ENCODE measurements at regions not wholly inside any gene's neighbourhood (a gene's known extent, or its start where the extent isn't known, plus 50 kb on each side); places are given as distances from the start of the nearest gene placed in this dataset.

DNA sequence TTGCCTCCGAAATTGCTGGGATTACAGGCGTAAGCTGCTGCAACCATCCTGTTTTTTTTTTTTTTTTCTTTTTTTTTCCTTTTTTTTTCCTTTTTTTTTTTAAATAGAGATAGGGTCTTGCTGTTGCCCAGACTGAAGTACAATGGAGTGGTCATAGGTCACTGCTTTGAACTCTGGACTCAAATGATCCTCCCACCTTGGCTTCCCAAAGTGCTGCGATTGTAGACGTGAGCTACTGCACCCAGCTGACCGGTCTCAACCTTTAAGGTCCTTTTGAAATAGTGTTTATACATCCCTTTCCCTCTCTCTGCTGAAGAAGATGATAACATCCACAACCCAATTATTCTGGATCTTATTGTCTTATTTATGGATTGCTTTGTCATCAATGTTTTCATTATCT lies 548.7 kb downstream of the GBA3 start:
- no peak for DNase-seq

DNA sequence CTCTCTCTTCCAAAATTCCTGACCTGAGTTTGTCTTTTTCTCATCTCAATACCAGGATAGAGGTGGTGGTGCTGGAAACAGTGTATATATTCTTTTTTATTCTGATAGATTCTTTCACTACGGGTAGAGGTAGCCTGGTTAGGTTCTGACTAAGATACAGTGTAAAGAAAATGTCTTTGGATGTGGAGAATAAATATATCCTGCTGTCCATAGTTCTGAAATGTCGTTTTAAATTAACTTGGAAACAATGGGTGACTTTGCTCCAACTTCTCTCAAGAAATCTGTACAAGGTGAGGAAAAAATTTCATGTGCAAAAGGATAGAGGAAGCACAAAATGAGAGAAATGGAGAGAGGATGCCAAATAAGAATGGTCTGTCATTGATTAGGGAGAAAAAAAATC lies 546.1 kb downstream of the GBA3 start:
- no peak for DNase-seq

DNA sequence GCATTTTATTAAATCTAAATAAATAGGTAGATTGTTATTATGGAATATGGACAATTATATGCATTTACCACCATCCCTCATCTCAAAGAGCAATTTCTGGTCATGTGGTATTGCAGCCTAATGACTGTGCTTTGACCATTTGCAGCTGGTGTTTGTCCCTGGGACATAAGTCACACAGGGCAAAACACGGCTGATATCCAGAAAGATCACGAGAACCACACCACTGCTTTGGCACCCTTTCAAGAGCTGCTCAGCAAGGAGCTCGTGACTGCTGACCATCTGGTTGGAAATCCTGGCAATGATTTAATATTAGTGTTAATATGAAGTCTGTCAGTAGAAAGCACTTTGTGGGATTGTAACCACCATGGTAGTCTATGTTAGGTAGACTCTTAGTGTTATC lies 545.0 kb downstream of the GBA3 start:
- DNase-seq, result no peak

DNA sequence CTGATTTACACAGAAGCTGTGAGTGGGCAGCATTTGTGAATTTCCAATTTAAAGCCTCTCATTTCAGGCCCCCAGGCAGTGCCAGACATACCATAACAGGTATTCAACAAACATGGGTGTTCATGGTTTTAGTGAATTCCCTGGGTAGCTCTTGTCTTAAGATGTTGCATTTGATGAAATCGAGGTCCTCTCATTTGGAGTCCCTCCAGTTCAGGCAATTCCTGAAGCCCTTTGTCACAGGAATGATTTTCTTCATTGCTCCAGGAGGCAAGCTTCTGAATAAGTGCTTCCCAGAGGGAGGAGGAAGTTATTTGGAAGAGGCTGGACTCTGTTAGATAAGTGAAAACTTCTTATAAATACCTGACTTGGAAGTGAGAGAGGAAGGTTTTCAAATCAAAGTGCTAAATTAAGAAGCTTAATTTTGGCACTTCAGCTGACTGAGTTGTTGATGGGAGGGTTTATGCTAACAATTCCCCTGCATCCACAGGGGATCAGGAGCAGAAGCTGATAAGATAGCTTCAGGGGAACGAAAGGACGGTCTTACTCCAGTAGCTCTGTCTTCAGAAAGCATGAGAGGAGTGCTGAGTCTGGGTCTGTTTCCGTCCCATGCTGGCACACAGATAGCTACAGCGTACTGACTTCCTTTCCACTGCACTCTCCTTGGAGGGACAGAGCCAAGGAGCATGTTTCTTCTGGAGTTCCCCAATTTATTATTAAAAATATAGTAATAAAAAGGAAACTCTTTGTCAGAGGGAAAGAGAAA lies 543.1 kb downstream of the GBA3 start:
- DNase-seq, result peak; percentile 4

DNA sequence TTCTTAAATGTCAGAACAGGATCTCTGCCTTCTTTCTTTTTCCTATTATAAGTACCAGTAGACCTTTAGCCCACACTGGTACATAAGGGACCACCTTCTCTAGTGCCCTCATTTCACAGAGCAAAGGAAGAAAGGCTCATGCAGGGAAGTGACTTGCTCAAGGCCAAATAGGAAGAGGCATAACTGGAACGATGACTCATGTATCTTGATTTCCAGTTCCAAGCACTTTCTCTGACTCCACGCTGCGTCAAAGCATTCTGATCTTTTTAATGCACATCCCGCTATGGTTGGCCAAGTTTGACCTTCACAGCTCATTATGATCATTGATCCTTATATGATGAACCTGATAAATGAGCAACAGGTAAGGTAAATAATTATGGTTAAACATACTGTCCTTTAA lies 542.0 kb downstream of the GBA3 start:
- no peak for DNase-seq

DNA sequence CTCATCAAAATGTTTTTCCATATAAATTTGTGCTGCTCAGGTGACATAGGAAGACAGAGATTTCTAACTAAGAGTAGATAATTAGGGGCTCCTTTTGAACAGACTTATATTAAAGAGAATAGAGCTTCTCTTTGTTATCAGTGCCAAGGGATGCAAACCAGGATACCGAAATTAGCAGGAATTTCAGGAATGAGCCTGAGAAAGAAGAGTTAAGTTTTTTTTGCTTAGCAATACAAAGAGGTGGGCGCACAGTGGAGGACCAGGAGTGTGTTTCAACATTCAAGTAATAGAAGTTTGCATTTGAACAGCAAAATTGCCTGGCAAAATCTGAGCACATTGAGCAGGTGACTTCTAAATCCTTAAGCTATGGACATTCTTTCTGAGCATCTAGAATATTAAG lies 541.3 kb downstream of the GBA3 start:
- DNase-seq, result no peak

DNA sequence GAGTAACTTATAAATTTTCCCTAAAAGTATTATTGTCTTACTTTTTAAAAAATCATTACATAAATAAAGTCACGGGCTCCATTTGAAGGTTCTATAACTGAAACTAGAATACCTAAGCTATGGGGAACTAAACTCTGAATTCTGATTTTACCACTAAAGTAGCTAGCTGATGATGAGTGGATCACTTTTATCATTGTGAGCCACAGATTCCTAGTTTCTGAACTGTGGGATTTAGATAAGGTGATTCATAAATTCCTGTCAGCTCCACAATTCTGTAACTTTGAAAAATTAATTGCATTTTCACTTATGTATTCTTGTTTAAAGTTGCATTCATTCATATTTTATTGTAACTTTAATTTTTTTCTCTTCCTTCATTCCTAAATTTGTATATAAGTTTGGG lies 540.9 kb downstream of the GBA3 start:
- DNase-seq, result no peak

DNA sequence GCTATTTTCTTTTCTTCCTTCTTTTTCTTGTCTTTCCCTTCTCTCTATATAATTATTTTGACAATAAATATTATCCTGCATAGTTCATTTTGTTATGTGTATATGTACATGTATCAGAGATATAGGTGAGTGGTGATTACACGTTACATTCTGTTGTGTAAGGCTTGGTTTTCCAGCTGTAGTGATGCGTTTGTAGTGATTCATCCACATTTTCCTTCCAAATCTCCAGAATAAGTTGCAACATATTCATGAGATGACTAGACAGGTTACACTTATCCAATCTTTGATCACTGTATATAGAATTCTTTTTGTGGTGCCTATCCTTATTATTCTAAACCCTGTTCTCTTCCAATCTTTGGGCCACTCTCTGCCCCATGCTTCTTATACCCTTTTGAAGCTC lies 540.2 kb downstream of the GBA3 start:
- DNase-seq, result peak; percentile 14

DNA sequence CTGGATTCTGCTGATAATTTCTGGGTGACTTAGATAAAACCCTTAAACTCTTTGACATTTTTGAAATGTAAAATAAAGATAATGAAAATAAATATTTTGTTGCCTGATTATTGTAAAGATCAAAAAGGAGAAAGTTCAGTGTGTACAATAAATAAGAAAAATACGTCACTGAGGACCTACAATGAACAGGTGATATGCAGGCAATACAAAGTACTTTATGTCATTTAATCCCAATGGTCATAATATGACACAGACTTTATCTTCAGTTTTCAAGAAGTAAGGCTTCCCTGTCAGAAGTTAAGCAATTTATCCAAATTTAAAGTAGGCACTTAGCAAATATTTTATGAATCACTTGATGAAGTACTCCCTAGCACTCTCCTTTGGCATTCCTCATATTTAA lies 532.8 kb downstream of the GBA3 start:
- DNase-seq, result no peak

DNA sequence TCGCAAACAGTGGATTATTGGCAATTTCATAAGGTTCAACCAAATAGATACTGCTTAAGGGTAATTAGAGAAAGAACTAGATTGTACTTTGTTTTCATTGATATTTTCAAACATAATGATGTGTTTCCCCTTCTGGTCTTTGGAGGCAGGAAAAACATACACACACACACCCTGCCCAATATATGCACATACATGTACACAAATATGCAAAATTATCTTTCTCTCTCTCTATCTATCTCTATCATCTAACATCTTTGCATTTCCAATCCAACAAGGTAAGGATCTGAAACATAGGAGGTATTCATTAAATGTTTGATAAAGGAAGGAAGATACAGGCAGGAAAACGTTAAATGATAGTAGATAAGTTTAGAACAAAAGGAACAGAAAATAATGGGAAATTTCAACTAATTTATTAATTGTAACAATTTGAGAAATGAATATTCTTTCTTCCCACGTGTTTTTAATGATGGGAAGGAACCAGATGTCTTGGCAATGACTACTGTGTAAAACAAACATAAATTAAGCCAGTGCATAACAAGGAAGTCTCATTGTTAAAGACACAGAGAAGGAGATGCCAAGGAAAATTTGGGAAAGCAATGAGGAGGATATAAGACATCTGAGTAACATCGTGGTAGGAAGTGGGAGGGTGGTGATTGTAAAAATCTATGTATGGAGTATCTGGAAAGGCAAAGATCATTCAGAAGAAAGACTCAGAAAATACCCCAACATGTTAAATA lies 532.1 kb downstream of the GBA3 start:
- no peak for DNase-seq

DNA sequence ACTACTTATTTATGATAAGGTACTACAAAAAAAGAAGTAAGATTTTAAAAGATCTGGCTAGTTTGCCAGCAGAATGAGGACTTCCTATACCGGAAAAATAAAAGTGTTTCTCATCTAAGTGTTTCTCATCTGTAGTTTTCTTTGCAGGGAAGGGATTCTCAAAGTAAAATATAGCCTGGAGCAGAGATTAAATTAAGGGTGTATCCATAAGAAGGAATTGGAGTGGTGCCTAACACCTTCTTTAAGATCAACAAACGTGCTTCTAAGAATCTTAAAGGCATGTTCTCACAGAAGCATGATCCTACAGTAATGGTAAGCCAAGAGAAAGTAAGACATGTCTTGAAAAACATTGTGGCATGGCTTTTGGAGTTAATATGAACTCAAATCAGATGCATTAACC lies 528.2 kb downstream of the GBA3 start:
- DNase-seq, result no peak

DNA sequence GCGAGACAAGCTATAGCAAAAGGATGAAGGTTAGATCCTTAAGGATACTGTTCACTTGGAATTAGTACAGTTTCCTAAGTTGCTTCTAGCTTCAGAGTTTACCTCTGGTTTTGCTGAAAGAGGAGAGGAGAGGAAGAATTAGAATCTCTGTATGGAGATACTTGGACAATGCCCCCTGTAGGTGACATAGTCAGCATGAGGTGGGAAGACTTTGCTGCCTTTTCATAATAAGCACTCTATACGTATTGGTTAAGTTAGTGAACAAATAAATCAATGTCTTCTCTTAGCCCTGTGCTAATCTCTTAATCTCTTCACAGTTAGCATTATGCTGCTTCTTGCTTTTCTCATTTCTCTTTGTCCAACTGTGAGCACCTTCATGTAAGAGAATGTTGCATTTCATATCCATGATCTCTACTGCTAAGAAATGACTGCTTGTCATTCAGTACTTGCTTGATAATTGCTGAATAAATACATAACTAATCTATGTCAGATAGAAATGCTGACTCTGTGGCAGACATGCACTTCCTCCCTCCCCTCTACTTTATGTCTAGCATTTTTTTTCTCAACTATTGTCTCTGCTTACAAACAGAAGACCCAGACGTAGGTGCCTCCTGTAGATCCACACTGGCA lies 527.2 kb downstream of the GBA3 start:
- DNase-seq, result no peak

DNA sequence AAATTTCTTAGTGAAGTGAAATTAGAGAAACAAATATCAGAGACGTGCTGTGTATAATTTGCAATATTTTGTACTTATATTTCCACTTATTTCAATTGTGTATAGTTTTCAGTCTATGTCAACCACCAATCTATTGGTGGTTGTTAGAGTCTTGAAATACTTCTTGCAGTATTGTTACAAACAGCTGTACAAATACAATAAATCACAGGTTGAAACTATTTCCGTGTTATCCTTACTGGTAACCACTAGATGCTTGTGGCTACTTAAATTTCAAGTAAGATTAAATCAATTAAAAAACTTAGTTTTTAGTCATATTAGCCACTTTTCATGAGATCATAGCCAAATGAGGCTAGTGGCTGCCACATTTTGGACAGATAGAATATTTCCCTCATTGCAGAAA lies 520.5 kb downstream of the GBA3 start:
- no peak for DNase-seq

DNA sequence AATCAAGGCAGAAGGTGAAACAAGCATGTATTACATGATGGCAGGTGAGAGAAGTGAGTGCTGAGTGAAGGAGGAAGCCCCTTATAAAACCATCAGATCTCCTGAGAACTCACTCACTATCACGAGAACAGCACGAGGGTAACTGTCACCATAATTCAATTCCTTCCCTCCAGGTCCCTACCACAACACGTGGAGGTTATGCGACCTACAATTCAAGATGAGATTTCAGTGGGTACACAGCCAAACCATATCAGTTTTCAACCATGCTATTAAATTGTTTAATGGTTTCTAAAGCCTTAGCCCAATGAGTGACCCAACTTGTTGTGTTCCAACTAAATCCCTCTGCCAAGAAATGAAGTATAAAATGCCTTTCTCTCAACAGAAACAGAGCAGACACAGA lies 519.8 kb downstream of the GBA3 start:
- DNase-seq, result no peak

DNA sequence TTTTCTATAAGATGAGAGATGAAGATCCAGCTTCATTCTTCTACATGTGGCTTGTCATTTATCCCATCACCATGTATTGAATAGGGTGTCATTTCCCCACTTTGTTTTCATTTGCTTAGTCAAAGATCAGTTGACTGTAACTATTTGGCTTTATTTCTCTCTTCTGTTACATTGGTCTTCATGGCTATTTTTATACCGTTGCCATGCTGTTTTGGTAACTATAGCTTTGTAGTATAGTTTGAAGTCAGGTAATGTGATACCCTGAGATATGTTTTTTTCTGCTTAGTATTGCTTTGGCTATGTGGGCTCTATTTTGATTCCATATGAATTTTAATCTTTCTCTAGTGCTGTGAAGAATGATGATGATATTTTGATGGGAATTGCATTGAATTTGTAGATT lies 514.3 kb downstream of the GBA3 start:
- no peak for DNase-seq

DNA sequence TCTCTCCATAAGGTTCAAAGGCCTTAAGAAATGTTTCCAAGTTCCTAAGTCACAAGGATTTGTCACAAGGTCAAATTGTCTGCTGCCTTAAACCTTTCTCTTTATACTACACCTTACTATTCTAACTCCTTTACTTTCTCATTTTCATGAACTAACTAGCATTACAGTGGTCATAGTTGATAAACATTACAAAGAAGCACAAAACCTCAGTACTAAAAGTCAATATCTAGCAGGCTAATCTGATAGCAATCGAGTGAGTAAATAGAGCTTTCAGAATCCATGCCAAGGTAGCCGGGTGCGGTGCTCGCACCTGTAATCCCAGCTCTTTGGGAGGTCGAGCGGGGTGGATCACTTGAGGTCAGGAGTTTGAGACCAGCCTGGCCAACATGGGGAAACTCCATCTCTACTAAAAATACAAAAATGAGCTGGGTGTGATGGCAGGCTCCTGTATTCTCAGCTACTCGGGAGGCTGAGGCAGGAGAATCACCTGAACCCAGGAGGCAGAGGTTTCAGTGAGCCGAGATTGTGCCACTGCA lies 510.0 kb downstream of the GBA3 start:
- no peak for DNase-seq

DNA sequence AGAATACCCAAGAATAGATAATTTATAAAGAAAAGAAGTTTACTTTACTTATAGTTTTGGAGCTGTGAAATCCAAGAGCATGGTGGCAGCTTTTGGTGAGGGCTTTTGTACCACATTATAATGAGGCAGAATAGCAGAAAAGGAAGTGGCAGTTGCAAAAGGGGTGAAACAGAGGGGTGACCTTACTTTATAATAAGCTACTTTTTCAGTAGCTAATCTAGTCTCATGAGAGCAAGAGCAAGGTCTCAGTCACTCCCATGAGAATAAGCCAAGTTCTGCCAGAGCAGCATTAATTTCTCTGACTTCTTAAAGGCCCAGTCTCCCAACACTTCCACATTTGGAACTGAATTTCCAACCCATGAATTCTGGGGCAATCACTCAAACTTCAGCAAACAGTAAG lies 502.0 kb downstream of the GBA3 start:
- no peak for DNase-seq

DNA sequence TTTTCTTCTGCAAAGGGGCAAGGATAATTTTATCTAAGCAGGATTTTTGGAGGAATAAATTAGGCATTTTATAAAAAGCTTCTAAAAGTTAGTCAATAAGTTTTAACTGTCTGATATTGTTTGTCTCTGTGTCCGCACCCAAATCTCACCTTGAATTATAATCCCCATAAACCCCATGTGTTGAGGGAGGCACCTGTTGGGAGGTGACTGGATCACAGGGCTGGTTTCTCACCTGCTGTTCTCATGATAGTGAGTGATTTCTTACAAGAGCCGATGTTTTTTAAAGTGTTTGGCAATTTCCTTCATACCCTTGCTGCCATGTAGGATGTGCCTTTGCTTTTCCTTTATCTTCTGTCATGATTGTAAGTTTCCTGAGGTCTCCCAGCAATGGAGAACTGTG lies 481.4 kb downstream of the GBA3 start:
- DNase-seq, result no peak

DNA sequence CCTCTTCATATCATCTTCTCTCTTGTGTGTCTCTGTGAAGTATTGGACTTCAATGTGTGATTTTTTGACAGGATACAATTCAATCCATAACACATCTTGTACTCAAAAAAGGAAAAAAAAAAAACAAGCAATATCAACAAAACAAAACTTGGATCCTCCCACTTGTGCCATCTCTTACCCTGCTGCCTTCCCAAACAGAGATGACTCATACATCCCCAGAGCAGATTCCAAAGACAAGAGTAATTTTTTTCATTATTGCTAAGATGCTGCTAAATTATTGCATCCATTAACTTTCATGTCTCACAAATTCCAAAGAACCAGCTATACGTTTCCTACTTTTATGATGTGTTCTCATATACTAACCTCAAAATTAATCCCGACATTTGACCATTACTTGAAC lies 479.2 kb downstream of the GBA3 start:
- DNase-seq, result peak; percentile 55

DNA sequence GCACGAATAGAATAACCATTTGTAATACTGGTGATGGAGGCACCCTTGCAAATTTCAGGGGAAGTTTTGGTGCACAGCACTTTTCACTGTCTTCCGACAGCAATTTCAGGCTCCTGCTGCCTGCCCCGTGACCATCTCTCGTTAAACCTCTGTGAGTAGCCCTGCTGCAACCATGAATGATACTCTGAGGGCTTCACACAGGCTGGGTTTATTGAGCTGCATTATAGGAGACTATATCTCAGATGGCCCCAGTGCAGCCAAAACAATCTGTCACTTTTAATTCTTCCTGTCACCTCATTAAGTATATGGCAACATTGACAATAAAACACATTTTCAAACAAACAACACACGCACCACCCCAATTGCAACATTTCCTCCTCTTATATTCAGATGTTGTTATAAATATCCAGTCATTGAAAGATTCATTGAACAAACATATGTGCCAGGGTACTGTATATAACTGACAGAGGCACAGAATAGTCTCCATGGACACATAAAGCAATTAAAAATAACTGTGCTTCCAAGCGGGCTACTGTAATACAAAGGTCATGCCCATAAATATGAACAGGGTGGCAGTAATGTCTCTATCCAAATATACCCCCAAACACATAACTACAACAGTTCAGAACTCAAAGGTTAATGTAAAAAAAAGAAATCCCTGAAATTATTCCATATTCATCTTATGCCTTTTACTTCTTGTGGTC lies 477.0 kb downstream of the GBA3 start:
- no peak for DNase-seq

DNA sequence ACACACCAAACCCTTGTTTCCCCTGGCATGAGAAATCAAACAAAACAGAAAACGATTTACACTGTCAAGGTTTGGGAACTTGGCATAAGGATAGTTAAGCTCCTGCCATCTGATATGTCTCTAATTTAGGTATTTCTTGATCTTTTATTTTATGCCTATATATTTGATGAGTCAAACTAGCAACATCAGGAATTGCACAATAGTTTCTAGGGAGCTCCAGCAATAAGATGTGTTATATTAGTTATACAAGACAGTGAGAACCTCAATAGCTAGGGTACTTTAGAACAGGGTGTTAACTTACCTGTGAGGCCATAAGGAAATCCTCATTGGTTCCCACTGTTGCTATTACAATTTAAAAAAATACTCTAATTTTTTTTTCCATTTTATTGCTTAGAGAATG lies 474.2 kb downstream of the GBA3 start:
- DNase-seq, result peak; percentile 11

DNA sequence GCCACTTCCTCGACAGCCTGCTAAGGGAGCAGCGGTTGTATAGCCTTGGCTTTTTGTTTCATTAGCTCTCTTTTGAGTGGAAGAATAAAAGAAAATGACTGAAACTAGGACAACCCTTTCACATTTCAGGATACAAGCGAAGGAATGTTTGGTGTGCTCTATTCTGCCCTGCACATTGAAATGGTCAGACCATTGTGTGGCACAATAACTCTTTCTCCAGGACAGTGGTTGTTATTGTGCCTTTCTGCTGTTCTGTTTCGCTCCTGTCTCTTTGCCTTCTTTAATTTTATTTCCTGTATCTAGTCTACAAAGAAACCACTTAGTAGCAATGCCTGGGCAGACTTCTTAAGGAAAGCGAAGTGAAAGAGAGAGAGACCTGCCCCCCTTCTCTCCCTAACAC lies 473.7 kb downstream of the GBA3 start:
- no peak for DNase-seq

DNA sequence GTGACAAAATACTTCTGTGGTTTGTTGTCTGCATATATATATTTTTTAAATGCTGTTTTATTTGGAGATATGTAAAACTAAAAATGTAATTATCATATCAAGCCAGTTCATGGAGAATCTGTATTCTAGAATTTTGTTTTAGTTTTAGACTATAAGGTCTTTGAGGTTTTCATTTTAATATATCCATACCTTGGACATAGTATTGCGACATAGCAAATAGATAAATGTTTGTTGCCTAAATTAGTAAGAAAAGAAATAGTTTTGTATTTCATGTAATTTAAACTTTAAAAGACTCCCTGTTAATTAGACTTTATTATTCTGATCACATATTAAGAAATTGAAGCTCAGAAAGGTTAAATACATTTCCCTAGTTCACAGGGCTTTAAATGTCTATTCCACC lies 472.9 kb downstream of the GBA3 start:
- no peak for DNase-seq

Measured in fibroblast of skin of right quadriceps (primary cell).